SIG-M5 treated with dmso at 0.1 percent for 504 hours (cell line): ENCODE measurements at regions not wholly inside any gene's neighbourhood (a gene's known extent, or its start where the extent isn't known, plus 50 kb on each side); places are given as distances from the start of the nearest gene placed in this dataset.

ENCODE experiments used
- DNase-seq: peaks from one replicate; lab custom pipeline; 2025; ENCODE audit not compliant: unreplicated experiment; lab: John Stamatoyannopoulos, UW

GRCh38 chr6:167643223-167643622 is 183.5 kb upstream of the AFDN start:
- DNase-seq = no peak

- no peak for DNase-seq
Observed at GRCh38 chr6:167643716-167644115, 183.0 kb upstream of the AFDN start.

GRCh38 chr6:167644412-167645132 is 182.1 kb upstream of the AFDN start:
- DNase-seq = no peak

GRCh38 chr6:167645368-167645767 is 181.3 kb upstream of the AFDN start:
- DNase-seq = no peak

- DNase-seq = no peak
Observed at GRCh38 chr6:167647306-167647705, 179.4 kb upstream of the AFDN start.

GRCh38 chr6:167647737-167648470 is 178.8 kb upstream of the AFDN start:
- no peak for DNase-seq

- DNase-seq = no peak
Observed at GRCh38 chr6:167648501-167649278, 178.0 kb upstream of the AFDN start.

GRCh38 chr6:167649476-167649875 is 177.2 kb upstream of the AFDN start:
- DNase-seq = no peak

- DNase-seq = no peak
Observed at GRCh38 chr6:167650730-167651317, 175.9 kb upstream of the AFDN start.

- no peak for DNase-seq
Observed at GRCh38 chr6:167651318-167652041, 175.2 kb upstream of the AFDN start.

GRCh38 chr6:167652042-167652700 is 174.5 kb upstream of the AFDN start:
- DNase-seq = no peak

- no peak for DNase-seq
Observed at GRCh38 chr6:167652701-167653095, 174.0 kb upstream of the AFDN start.

GRCh38 chr6:167653561-167653960 is 173.2 kb upstream of the AFDN start:
- DNase-seq = no peak

- no peak for DNase-seq
Observed at GRCh38 chr6:167654389-167654788, 172.3 kb upstream of the AFDN start.

GRCh38 chr6:167655174-167655821 is 171.4 kb upstream of the AFDN start:
- DNase-seq = no peak

GRCh38 chr6:167658106-167658505 is 168.6 kb upstream of the AFDN start:
- DNase-seq = no peak

GRCh38 chr6:167659046-167659445 is 167.7 kb upstream of the AFDN start:
- no peak for DNase-seq

GRCh38 chr6:167660424-167660823 is 166.3 kb upstream of the AFDN start:
- no peak for DNase-seq

GRCh38 chr6:167660944-167661551 is 165.7 kb upstream of the AFDN start:
- no peak for DNase-seq
